Stimulated activated naive CD8-positive, alpha-beta T cell treated with anti-CD3 and anti-CD28 coated beads, Interleukin-15, Interleukin-2, amounts not matched to agents 100 U/mL and 50 U/mL, for 24 hours (primary cell): ENCODE measurements at regions not wholly inside any gene's neighbourhood (a gene's known extent, or its start where the extent isn't known, plus 50 kb on each side); places are given as distances from the start of the nearest gene placed in this dataset.

Experiments used
- ATAC-seq: fragments of 150-1000 bp; cut with Tn5 transposase; one replicate; pipeline ENCODE4 v1.10.0; 2021
- DNase-seq: peaks from one replicate; pipeline ENCODE4 v3.0.0; 2021

GRCh38 chr12:113684053-113684907 is 212.6 kb upstream of the LHX5 start:
- DNase-seq (no peak), ATAC-seq (no peak)

GRCh38 chr12:113683574-113683973 is 211.9 kb upstream of the LHX5 start:
- DNase-seq (no peak), ATAC-seq (no peak)

GRCh38 chr12:113680868-113681267 is 209.2 kb upstream of the LHX5 start:
- DNase-seq (no peak), ATAC-seq (no peak)

GRCh38 chr12:113678223-113679119 is 206.8 kb upstream of the LHX5 start:
- ATAC-seq, result no peak
- no peak for DNase-seq

- ATAC-seq (no peak), DNase-seq (no peak)
Measured at GRCh38 chr12:113676547-113676946, 204.9 kb upstream of the LHX5 start.

GRCh38 chr12:113676117-113676516 is 204.4 kb upstream of the LHX5 start:
- no peak for ATAC-seq
- DNase-seq, result no peak

GRCh38 chr12:113674996-113675395 is 203.3 kb upstream of the LHX5 start:
- no peak for DNase-seq
- no peak for ATAC-seq

- DNase-seq (no peak), ATAC-seq (no peak)
Measured at GRCh38 chr12:113674302-113674701, 202.6 kb upstream of the LHX5 start.

GRCh38 chr12:113673458-113674238 is 202.0 kb upstream of the LHX5 start:
- no peak for ATAC-seq
- no peak for DNase-seq

GRCh38 chr12:113670742-113671141 is 199.1 kb upstream of the LHX5 start:
- no peak for ATAC-seq

GRCh38 chr12:113667676-113668356 is 196.1 kb upstream of the LHX5 start:
- no peak for DNase-seq
- ATAC-seq, result no peak

More at GRCh38 chr12:113670742-113671141, 199.1 kb upstream of the LHX5 start:
- no peak for DNase-seq

- DNase-seq (no peak), ATAC-seq (no peak)
Measured at GRCh38 chr12:113667095-113667494, 195.4 kb upstream of the LHX5 start.

GRCh38 chr12:113666223-113666622 is 194.6 kb upstream of the LHX5 start:
- ATAC-seq, result no peak
- no peak for DNase-seq

- ATAC-seq (no peak), DNase-seq (no peak)
Measured at GRCh38 chr12:113665457-113665856, 193.8 kb upstream of the LHX5 start.

GRCh38 chr12:113664224-113664681 is 192.6 kb upstream of the LHX5 start:
- ATAC-seq, result no peak
- no peak for DNase-seq

GRCh38 chr12:113663396-113663795 is 191.7 kb upstream of the LHX5 start:
- DNase-seq (no peak), ATAC-seq (no peak)

- ATAC-seq, result no peak
- DNase-seq, result no peak
Measured at GRCh38 chr12:113660936-113661335, 189.3 kb upstream of the LHX5 start.

GRCh38 chr12:113659416-113659815 is 187.7 kb upstream of the LHX5 start:
- DNase-seq (no peak), ATAC-seq (no peak)

- DNase-seq (no peak), ATAC-seq (no peak)
Measured at GRCh38 chr12:113659015-113659414, 187.3 kb upstream of the LHX5 start.

GRCh38 chr12:113658006-113658655 is 186.5 kb upstream of the LHX5 start:
- no peak for DNase-seq
- ATAC-seq, result no peak

- no peak for ATAC-seq
- DNase-seq, result no peak
Measured at GRCh38 chr12:113655919-113656318, 184.2 kb upstream of the LHX5 start.
